HG02571 (cell line): ENCODE measurements at regions not wholly inside any gene's neighbourhood (a gene's known extent, or its start where the extent isn't known, plus 50 kb on each side); places are given as distances from the start of the nearest gene placed in this dataset.

Source experiments
- ATAC-seq: cut with Tn5 transposase; IDR thresholded peaks from one replicate; pipeline ENCODE4 v1.9.1; 2021; ENCODE audit warnings: mild to moderate bottlenecking, moderate library complexity; ENCODE audit not compliant: unreplicated experiment

GRCh38 chr14:76974365-76974764, 54.1 kb downstream of the IRF2BPL start:
- ATAC-seq, result no peak

- ATAC-seq, result no peak
Measured at GRCh38 chr14:76971549-76971948, 57.0 kb downstream of the IRF2BPL start.

DNA sequence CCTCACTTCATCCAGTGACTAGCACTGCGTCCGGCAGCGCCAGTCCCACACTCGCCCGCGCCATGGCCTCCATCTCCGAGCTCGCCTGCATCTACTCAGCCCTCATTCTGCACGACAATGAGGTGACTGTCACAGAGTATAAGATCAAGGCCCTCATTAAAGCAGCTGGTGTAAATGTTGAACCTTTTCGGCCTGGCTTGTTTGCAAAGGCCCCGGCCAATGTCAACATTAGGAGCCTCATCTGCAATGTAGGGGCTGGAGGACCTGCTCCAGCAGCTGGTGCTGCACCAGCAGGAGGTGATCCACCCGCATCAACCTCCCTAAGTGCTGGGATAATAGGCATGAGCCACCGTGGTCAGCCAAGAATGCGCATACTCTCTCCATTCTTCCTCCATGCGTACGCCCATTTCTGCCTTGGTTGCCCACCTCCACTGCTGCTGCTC, 59.9 kb downstream of the IRF2BPL start:
- no peak for ATAC-seq

GRCh38 chr14:76967788-76968187, 60.7 kb downstream of the IRF2BPL start:
- ATAC-seq, result no peak

- ATAC-seq, result no peak
Measured at GRCh38 chr14:76965232-76965631, 63.3 kb downstream of the IRF2BPL start.

GRCh38 chr14:76964695-76965094, 63.8 kb downstream of the IRF2BPL start:
- no peak for ATAC-seq

- no peak for ATAC-seq
Measured at GRCh38 chr14:76963372-76963771, 65.1 kb downstream of the IRF2BPL start.

DNA sequence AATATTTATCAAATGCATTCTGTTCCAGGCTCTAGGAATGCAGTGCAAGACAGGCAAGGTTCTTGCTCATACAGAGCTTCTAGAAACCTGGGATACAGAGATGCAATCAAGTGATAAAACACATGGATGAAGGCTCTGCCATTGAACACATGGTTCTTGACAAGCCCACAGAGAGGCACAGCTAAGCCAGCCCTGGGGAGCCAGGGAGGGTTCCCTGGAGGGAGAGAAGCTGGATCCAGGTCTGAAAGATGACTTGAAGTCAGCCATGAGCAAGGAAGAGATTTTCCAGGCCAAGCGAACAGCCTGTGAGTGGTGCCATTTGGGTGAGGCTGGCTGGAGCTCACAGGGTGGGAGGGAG, 66.2 kb downstream of the IRF2BPL start:
- ATAC-seq, result no peak

GRCh38 chr14:76961631-76962302, 66.7 kb downstream of the IRF2BPL start:
- ATAC-seq, result peak; percentile 78

- ATAC-seq, result no peak
Measured at GRCh38 chr14:76958980-76959710, 69.4 kb downstream of the IRF2BPL start.

DNA sequence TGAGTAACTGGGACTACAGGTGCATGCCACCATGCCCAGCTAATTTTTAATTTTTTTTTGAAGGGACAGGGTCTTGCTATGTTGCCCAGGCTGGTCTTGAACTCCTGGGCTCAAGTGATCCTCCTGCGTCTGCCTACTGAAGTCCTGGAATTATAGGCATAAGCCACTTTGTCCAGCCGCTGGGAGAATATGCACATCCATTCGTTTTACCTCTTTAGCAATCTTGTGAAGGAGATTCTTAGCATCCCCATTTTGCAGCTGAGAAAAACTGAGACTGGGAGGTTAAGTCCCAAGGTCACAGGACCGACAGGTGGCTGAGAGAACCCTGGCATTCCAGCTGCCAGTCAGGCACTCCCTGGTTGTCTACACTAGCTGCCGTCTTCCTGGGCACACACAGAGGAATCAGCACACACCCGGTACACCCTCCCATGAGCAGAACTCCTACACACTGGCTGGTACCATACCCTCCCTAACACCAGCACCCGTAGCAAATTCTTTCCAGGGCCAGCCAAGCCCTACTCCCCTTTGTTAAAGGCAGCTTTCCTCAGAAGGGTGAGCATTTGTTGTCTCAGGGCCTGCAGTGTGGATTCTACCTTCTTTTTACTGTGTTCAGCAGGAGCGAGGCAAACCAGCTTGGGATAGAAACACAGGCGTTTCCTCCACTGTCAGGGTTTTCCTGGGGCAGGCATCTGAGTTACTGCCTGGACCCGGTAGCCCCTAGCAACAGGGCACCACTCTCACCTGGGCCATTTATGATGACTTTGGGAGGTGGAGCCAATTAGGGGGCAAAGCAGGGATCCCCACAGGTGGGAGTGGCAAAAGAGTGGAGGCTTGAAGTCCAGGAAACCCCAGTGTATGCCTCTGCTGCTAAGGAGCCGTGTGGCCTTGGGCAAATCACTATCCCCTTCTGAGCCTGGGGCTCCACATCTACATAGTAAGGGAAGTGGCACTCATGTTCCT, 70.2 kb downstream of the IRF2BPL start:
- ATAC-seq, result no peak

DNA sequence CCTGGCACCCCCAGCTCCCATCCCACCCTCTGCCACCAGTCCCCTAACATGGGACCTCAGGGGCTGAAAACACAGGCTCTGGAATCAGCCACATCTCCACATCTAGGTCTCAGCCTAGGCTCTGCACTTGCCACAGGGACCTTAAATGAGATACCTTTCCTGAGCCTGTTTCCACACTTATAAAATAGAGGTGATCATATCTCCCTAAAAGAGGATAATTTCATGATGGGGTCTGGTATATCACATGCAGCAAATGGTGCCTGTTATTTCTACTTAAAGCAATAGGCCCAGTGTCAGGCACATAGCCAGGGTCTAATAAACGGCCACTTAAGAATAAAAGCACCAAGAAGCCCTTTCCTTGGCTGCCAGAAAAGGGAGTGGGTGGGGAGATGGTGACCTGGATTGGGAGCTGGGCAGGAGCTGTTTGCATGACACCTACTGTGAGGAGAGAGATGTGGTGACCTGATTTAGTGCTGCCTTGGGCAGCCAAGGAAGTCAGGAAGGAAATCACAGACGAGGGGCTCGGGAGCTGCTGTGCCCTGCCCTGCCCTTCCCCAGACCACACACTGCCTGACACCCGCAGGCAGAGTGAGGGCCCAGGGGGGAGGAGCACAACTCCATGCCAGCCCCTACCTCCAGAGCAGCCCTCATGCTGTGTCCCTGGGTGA, 71.2 kb downstream of the IRF2BPL start:
- ATAC-seq, result no peak

- no peak for ATAC-seq
Measured at GRCh38 chr14:76956316-76957090, 72.0 kb downstream of the IRF2BPL start.

DNA sequence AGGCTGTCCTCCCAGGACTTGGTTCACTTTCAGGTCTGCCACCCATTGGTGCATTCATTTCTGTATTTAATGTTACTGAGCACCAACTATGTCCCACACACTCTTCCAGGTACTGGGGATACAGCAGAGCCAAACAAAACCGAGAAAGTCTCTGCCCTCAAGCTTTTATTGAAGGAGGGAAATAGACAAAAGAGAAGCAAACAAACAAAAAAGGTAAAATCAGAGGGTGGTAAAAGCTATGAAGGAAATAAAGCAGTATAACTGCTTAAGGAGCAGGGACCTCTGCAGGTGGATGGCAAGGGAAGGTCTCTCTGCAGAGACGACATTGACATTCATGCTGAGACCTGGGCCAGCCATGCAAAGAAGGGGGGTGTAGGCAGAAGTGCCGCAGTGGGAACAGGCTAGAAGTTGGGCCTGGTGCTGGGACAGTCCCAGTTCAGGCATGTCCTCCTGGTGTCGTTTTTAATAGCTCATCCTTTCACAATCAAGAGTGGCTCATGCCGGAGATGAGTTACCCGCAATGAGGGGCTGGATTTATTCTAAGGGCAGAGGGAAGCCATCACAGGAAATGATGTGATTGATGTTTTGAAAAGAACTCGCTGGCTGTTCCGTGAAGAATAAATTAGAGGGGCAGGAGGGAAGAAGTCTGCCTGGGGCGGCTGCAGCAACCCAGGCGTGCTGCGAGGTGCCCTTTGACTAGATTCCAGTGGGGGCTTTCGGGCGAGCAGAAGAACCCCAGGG, 72.8 kb downstream of the IRF2BPL start:
- no peak for ATAC-seq

DNA sequence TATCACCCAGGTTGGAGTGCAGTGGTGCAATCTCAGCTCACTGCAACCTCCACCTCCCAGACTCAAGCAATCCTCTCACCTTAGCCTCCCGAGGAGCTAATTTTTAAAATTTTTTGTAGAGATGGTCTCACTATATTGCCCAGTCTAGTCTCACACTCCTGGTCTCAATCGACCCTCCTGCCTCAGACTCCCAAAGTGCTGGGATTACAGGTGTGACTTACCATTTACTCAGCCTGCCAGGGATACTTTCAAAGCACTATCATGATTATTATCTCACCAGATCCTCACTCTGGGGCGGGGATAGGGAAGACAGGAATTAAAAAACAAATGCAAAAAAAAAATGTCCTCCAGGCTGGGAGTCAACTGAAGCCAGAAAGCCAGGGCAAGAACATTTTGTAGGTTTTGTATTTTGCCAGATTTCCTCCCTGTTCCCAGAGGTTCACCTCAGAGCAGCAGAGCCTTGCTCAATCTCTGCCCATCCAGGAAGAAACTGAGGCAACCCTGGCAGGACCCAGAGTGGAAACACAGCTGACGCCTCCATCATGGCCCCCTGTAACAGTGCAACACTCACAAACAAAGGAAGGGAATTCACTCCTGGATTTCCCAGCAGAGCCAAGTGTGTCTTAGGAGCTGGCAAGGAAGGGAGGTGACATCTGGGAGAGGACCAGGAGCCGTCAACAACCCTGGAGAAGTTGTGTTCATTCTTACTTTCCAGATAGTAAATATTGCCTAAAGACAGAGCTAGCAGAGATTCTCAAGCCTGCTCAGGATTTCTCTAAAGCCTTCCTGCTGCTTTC, 73.9 kb downstream of the IRF2BPL start:
- ATAC-seq, result no peak

GRCh38 chr14:76953311-76953945, 75.1 kb downstream of the IRF2BPL start:
- ATAC-seq, result no peak

DNA sequence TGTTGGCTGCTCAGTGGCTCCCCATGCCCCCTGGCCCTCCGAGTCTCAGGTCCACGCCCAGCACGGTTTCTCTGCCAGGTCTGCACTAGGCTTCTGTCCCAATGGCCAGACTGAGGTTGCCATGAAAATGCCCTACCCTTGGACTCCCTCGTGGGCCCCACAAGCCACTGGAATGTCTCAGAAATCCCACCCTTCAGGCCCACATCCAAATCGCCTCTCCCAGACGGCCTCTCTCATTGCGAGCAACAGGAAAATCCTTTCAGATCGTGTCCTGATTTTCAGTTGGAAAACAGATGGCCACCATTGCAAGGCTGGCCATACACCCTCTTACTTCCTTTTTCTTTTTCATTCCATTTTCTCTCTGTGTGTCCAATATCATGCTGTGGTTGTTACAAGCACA, 77.3 kb downstream of the IRF2BPL start:
- no peak for ATAC-seq
